ENCODE measurements at regions not wholly inside any gene's neighbourhood (a gene's known extent, or its start where the extent isn't known, plus 50 kb on each side); places are given as distances from the start of the nearest gene placed in this dataset.

GRCh38 chr6:115514656-115515055 is 546.0 kb downstream of the FRK start:
- H3K4me3 ChIP-seq (replicated peaks in 1 of 3; ENCODE audit: insufficient read depth in 1 of 3, low read depth in 1 of 3, low read length in 3 of 3) = no peak overlapping the region
- no TSS peak for BruUV-seq (replicated peaks)
- H3K4me1 ChIP-seq (ENCODE audit: control insufficient read depth, extremely low read depth, insufficient read depth, low read length) = no peaks in the 10 kb centered on the region
- no peaks in the 10 kb centered on the region for H3K9me1 ChIP-seq (replicated peaks; ENCODE audit: control insufficient read depth, extremely low read depth, insufficient read depth, low read length)
- no peaks in the 10 kb centered on the region for H3K79me2 ChIP-seq (ENCODE audit: control insufficient read depth, insufficient read depth, low read length)
- intact Hi-C loops (cut with micrococcal nuclease) = no loop called here
- H2AFZ ChIP-seq (ENCODE audit: low read depth, low read length) = no peak overlapping the region
- DNase-seq (ENCODE audit: low read depth, low spot score) (no peak), FAIRE-seq (no peak)
- peaks cover 6% of the 10 kb centered on the region for H3K9me3 ChIP-seq (replicated peaks; ENCODE audit: control insufficient read depth, insufficient read depth, low read length)
- TF ChIP-seq POLR2A (IDR thresholded peaks at IDR 0.05; ENCODE audit: low read depth, low read length) (no peak), JUN (IDR thresholded peaks at IDR 0.05; ENCODE audit: borderline replicate concordance, insufficient read depth, insufficient read length, low read depth) (no peak), MYC (IDR thresholded peaks at IDR 0.05; ENCODE audit: low read depth, low read length) (no peak), FOS (IDR thresholded peaks at IDR 0.05; ENCODE audit: borderline replicate concordance, insufficient read depth, low read length) (no peak), CTCF (IDR thresholded peaks at IDR 0.05; ENCODE audit: extremely low read depth in 1 of 2, insufficient read depth in 1 of 2, low read depth in 1 of 2, low read length in 2 of 2) (no peak), EZH2 (IDR thresholded peaks at IDR 0.05; ENCODE audit: borderline replicate concordance, low read depth, low read length, severe bottlenecking) (no peak), POLR2AphosphoS5 (IDR thresholded peaks at IDR 0.05; ENCODE audit: insufficient read depth, low read depth, low read length) (no peak), MAX (IDR thresholded peaks at IDR 0.05; ENCODE audit: insufficient read depth, insufficient read length) (no peak), GATA2 (IDR thresholded peaks at IDR 0.05; ENCODE audit: insufficient read depth, insufficient read length, low read depth, low read length) (no peak)
- H3K36me3 ChIP-seq (ENCODE audit: control insufficient read depth in 2 of 2, extremely low read depth in 1 of 2, insufficient read depth in 2 of 2, low read length in 2 of 2) = no peaks in the 10 kb centered on the region
- H3K9ac ChIP-seq (replicated peaks; ENCODE audit: extremely low read depth, insufficient read depth, low read length) = no peak overlapping the region
- dilution Hi-C loops (cut with MboI; ENCODE audit: extremely low pct_ligation_motif_present, low sequenced_read_pairs) = no loop called here
- ChIA-PET POLR2A (no interaction called here), CTCF (no interaction called here)
- no peaks in the 10 kb centered on the region for H3K27me3 ChIP-seq (ENCODE audit: control insufficient read depth in 2 of 2, insufficient read depth in 2 of 2, low read length in 2 of 2)
- no peaks in the 10 kb centered on the region for H4K20me1 ChIP-seq (replicated peaks; ENCODE audit: control insufficient read depth, extremely low read depth, insufficient read depth, low read length)
- no peak overlapping the region for H3K27ac ChIP-seq (ENCODE audit: insufficient read depth, low read depth, low read length)
- H3K4me2 ChIP-seq (ENCODE audit: insufficient read depth, low read length) = no peak overlapping the region
